ENCODE measurements at regions not wholly inside any gene's neighbourhood (a gene's known extent, or its start where the extent isn't known, plus 50 kb on each side); places are given as distances from the start of the nearest gene placed in this dataset.

GRCh38 chr18:10303171-10303570 is 151.3 kb upstream of the APCDD1 start:
- H3K27me3 ChIP-seq (ENCODE audit: insufficient read depth, low read depth, low read length): no peaks in the 10 kb centered on the region
- H3K79me2 ChIP-seq (replicated peaks; ENCODE audit: insufficient read depth, low read length): no peaks in the 10 kb centered on the region
- H2AFZ ChIP-seq (ENCODE audit: low read depth, low read length): no peak overlapping the region
- H3K9ac ChIP-seq (ENCODE audit: low read length): no peak overlapping the region
- H3F3A ChIP-seq (ENCODE audit: insufficient read depth, low read length, poor library complexity, severe bottlenecking): no peaks in the 10 kb centered on the region
- no peaks in the 10 kb centered on the region for H3K9me2 ChIP-seq (ENCODE audit: insufficient read depth, low read length)
- H3K4me2 ChIP-seq (ENCODE audit: low read length): no peak overlapping the region
- no peak overlapping the region for H3K4me3 ChIP-seq (ENCODE audit: low read length)
- no peak for TF ChIP-seq TAF1 (IDR thresholded peaks at IDR 0.05; ENCODE audit: low read depth)
- no peaks in the 10 kb centered on the region for H4K20me1 ChIP-seq (ENCODE audit: insufficient read depth)
- no peaks in the 10 kb centered on the region for H3K9me3 ChIP-seq (ENCODE audit: low read length)
- no peaks in the 10 kb centered on the region for H3K36me3 ChIP-seq (ENCODE audit: insufficient read depth, low read length)
- H3K27ac ChIP-seq (ENCODE audit: low read length): no peak overlapping the region

- H3K9ac ChIP-seq (ENCODE audit: low read length): no peak overlapping the region
- H3K9me2 ChIP-seq (ENCODE audit: insufficient read depth, low read length): no peaks in the 10 kb centered on the region
- H4K20me1 ChIP-seq (ENCODE audit: insufficient read depth): no peaks in the 10 kb centered on the region
- H3F3A ChIP-seq (ENCODE audit: insufficient read depth, low read length, poor library complexity, severe bottlenecking): no peaks in the 10 kb centered on the region
- no peak overlapping the region for H3K4me3 ChIP-seq (ENCODE audit: low read length)
- no peaks in the 10 kb centered on the region for H3K27me3 ChIP-seq (ENCODE audit: insufficient read depth, low read depth, low read length)
- no peak overlapping the region for H3K4me2 ChIP-seq (ENCODE audit: low read length)
- no peak overlapping the region for H3K27ac ChIP-seq (ENCODE audit: low read length)
- TF ChIP-seq RAD21 (conservative IDR thresholded peaks at IDR 0.05) (no peak), EP300 (conservative IDR thresholded peaks at IDR 0.05; ENCODE audit: poor library complexity, severe bottlenecking) (no peak), MXI1 (conservative IDR thresholded peaks at IDR 0.05; ENCODE audit: poor library complexity, severe bottlenecking) (no peak), SMC3 (conservative IDR thresholded peaks at IDR 0.05; ENCODE audit: poor library complexity) (no peak), EZH2 (IDR thresholded peaks at IDR 0.05; ENCODE audit: borderline replicate concordance, insufficient read depth, low read length, poor library complexity, severe bottlenecking) (no peak), POLR2AphosphoS5 (IDR thresholded peaks at IDR 0.05) (no peak), TAF1 (IDR thresholded peaks at IDR 0.05; ENCODE audit: low read depth) (no peak)
- TF ChIP-seq, protein P1, sequence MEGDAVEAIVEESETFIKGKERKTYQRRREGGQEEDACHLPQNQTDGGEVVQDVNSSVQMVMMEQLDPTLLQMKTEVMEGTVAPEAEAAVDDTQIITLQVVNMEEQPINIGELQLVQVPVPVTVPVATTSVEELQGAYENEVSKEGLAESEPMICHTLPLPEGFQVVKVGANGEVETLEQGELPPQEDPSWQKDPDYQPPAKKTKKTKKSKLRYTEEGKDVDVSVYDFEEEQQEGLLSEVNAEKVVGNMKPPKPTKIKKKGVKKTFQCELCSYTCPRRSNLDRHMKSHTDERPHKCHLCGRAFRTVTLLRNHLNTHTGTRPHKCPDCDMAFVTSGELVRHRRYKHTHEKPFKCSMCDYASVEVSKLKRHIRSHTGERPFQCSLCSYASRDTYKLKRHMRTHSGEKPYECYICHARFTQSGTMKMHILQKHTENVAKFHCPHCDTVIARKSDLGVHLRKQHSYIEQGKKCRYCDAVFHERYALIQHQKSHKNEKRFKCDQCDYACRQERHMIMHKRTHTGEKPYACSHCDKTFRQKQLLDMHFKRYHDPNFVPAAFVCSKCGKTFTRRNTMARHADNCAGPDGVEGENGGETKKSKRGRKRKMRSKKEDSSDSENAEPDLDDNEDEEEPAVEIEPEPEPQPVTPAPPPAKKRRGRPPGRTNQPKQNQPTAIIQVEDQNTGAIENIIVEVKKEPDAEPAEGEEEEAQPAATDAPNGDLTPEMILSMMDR (IDR thresholded peaks at IDR 0.05; ENCODE audit: poor library complexity, severe bottlenecking): no peak
- TF ChIP-seq, protein P2, sequence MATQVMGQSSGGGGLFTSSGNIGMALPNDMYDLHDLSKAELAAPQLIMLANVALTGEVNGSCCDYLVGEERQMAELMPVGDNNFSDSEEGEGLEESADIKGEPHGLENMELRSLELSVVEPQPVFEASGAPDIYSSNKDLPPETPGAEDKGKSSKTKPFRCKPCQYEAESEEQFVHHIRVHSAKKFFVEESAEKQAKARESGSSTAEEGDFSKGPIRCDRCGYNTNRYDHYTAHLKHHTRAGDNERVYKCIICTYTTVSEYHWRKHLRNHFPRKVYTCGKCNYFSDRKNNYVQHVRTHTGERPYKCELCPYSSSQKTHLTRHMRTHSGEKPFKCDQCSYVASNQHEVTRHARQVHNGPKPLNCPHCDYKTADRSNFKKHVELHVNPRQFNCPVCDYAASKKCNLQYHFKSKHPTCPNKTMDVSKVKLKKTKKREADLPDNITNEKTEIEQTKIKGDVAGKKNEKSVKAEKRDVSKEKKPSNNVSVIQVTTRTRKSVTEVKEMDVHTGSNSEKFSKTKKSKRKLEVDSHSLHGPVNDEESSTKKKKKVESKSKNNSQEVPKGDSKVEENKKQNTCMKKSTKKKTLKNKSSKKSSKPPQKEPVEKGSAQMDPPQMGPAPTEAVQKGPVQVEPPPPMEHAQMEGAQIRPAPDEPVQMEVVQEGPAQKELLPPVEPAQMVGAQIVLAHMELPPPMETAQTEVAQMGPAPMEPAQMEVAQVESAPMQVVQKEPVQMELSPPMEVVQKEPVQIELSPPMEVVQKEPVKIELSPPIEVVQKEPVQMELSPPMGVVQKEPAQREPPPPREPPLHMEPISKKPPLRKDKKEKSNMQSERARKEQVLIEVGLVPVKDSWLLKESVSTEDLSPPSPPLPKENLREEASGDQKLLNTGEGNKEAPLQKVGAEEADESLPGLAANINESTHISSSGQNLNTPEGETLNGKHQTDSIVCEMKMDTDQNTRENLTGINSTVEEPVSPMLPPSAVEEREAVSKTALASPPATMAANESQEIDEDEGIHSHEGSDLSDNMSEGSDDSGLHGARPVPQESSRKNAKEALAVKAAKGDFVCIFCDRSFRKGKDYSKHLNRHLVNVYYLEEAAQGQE (IDR thresholded peaks at IDR 0.05; ENCODE audit: borderline replicate concordance): no peak
- no peaks in the 10 kb centered on the region for H3K9me3 ChIP-seq (ENCODE audit: low read length)
- no peaks in the 10 kb centered on the region for H3K36me3 ChIP-seq (ENCODE audit: insufficient read depth, low read length)
- no peaks in the 10 kb centered on the region for H3K79me2 ChIP-seq (replicated peaks; ENCODE audit: insufficient read depth, low read length)
- no peak overlapping the region for H2AFZ ChIP-seq (ENCODE audit: low read depth, low read length)
These were observed 149.6 kb upstream of the APCDD1 start for GRCh38 chr18:10304853-10305252.

DNA sequence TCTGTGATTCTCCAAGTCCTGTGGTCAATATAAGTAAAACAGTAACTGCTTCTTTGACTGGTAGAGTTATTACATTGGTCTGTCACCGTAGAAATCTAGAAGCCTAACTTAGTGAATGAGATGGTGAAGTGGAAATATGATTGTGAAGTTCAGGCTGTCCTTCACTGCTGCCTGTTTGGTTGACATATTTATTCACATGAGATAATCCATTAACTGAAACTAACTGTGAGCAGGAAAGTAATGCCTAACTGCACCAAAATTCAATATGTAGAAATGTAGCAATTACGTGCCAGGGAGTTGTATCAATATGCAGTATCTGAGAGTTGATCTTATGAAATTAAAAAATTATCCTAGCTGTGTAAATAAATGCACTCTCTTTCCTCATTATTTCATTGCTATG is 147.7 kb upstream of the APCDD1 start:
- no peaks in the 10 kb centered on the region for H4K20me1 ChIP-seq (ENCODE audit: insufficient read depth)
- TF ChIP-seq SMC3 (conservative IDR thresholded peaks at IDR 0.05; ENCODE audit: poor library complexity) (no peak), POLR2AphosphoS5 (IDR thresholded peaks at IDR 0.05) (no peak), EZH2 (IDR thresholded peaks at IDR 0.05; ENCODE audit: borderline replicate concordance, insufficient read depth, low read length, poor library complexity, severe bottlenecking) (no peak), RAD21 (conservative IDR thresholded peaks at IDR 0.05) (no peak), EP300 (conservative IDR thresholded peaks at IDR 0.05; ENCODE audit: poor library complexity, severe bottlenecking) (no peak)
- TF ChIP-seq, protein P2 (IDR thresholded peaks at IDR 0.05; ENCODE audit: borderline replicate concordance): no peak
- TF ChIP-seq, protein P1 (IDR thresholded peaks at IDR 0.05; ENCODE audit: poor library complexity, severe bottlenecking): no peak
- H3K4me2 ChIP-seq (ENCODE audit: low read length): no peak overlapping the region

More for the DNA sequence above, 147.7 kb upstream of the APCDD1 start:
- Histone ChIP-seq H3K9ac (ENCODE audit: low read length) (no peak overlapping the region), H3K36me3 (ENCODE audit: insufficient read depth, low read length) (no peaks in the 10 kb centered on the region), H3K4me3 (ENCODE audit: low read length) (no peak overlapping the region), H3K79me2 (replicated peaks; ENCODE audit: insufficient read depth, low read length) (no peaks in the 10 kb centered on the region), H3K9me2 (ENCODE audit: insufficient read depth, low read length) (no peaks in the 10 kb centered on the region), H2AFZ (ENCODE audit: low read depth, low read length) (no peak overlapping the region), H3K27me3 (ENCODE audit: insufficient read depth, low read depth, low read length) (no peaks in the 10 kb centered on the region), H3K27ac (ENCODE audit: low read length) (no peak overlapping the region), H3K9me3 (ENCODE audit: low read length) (no peaks in the 10 kb centered on the region), H3F3A (ENCODE audit: insufficient read depth, low read length, poor library complexity, severe bottlenecking) (no peaks in the 10 kb centered on the region)
